HCT116 (cell line): ENCODE measurements at regions not wholly inside any gene's neighbourhood (a gene's known extent, or its start where the extent isn't known, plus 50 kb on each side); places are given as distances from the start of the nearest gene placed in this dataset.
A peak's percentile ranks its signal among the peaks of the same experiment; 100 is the strongest.

Source experiments
- ATAC-seq: fragments of 200-7000 bp; cut with Tn5 transposase; 2 replicates; pipeline ENCODE4 v1.9.1; 2020; ENCODE audit warnings: mild to moderate bottlenecking, moderate library complexity
- BruUV-seq: library from RNA; stranded (reverse); fragments of 400-500 nt; replicated peaks from 2 replicates; lab custom pipeline; 2021; lab: Mats Ljungman, UMichigan
- CTCF ChIA-PET: fragments of 300-600 bp; sonication (Branson Sonifier 250); formaldehyde crosslinking; loops from one replicate; lab custom pipeline; 2021; ENCODE audit warnings: antibody characterized with exemption; lab: Charles Lee
- POLR2A ChIA-PET: fragments of 300-600, 350-600 bp; sonication (Branson Sonifier 250); formaldehyde crosslinking; loops from one replicate; lab custom pipeline; 2021; ENCODE audit warnings: antibody characterized with exemption; lab: Charles Lee
- RAD21 ChIA-PET, 2 experiments: fragments of 300-600 bp; sonication (Branson Sonifier 250); formaldehyde crosslinking; loops; one replicate each; lab custom pipeline; 2023; ENCODE audit warnings: low total read pairs in 2 of 2; ENCODE audit not compliant: uncharacterized antibody in 2 of 2, unreplicated experiment in 2 of 2, low non-redundant PET in 1 of 2; lab: Charles Lee
- DNase-seq: peaks from one replicate; pipeline ENCODE4 v3.0.0-alpha.2; 2010; ENCODE audit warnings: low read depth, low spot score
- H2AFZ ChIP-seq: fragments of 200-600 bp; shearing (Covaris generic), sonication (generic); 2 replicates; pipeline ENCODE4 v1.6.1; 2017; ENCODE audit warnings: low read depth, mixed run types, mixed read lengths, antibody characterized with exemption, low read length; ENCODE audit not compliant: poor library complexity, severe bottlenecking
- H3K27ac ChIP-seq: 2 replicates; pipeline ENCODE4 v1.5.1; 2012; ENCODE audit warnings: low read depth, low read length
- H3K27me3 ChIP-seq: fragments of 200-600 bp; sonication (generic); 2 replicates; pipeline ENCODE4 v1.6.1; 2016; ENCODE audit warnings: mixed run types, low read length, mixed read lengths; ENCODE audit not compliant: insufficient read depth
- H3K36me3 ChIP-seq, 2 experiments: fragments of 200-500 bp in 1 of 2; fragments of 200-600 bp in 1 of 2; sonication (Bioruptor generic) in 1 of 2; sonication (generic) in 1 of 2; 2 replicates each; pipeline versions ENCODE4 v1.5.1 to v1.6.1; 2014 to 2016; ENCODE audit warnings: low read length in 2 of 2, inconsistent platforms in 1 of 2, mixed read lengths in 1 of 2, mixed run types in 1 of 2; ENCODE audit not compliant: insufficient read depth in 2 of 2, control insufficient read depth in 1 of 2
- H3K4me1 ChIP-seq, 2 experiments: fragments of 200-600 bp in 1 of 2; sonication (generic) in 1 of 2; 2 replicates each; pipeline versions ENCODE4 v1.5.1 to v1.6.1; 2012 to 2017; ENCODE audit warnings: low read length in 2 of 2, inconsistent platforms in 1 of 2, mild to moderate bottlenecking in 1 of 2, mixed read lengths in 1 of 2, mixed run types in 1 of 2, moderate library complexity in 1 of 2; ENCODE audit not compliant: insufficient read depth in 2 of 2, control insufficient read depth in 1 of 2
- H3K4me2 ChIP-seq: fragments of 200-600 bp; sonication (generic); 2 replicates; pipeline ENCODE4 v1.6.1; 2017; ENCODE audit warnings: mixed run types, low read length, mixed read lengths
- H3K4me3 ChIP-seq, 2 experiments: fragments of 200-600 bp in 1 of 2; sonication (generic) in 1 of 2; replicated peaks in 1 of 2; 2 replicates each; pipeline ENCODE4 v1.5.1; 2011 to 2016; ENCODE audit warnings: low read length in 2 of 2, control low read depth in 1 of 2, low read depth in 1 of 2, mild to moderate bottlenecking in 1 of 2, mixed read lengths in 1 of 2, mixed run types in 1 of 2
- H3K79me2 ChIP-seq: fragments of 200-600 bp; sonication (generic); 2 replicates; pipeline ENCODE4 v1.6.1; 2017; ENCODE audit warnings: mild to moderate bottlenecking, mixed run types, low read length, moderate library complexity, mixed read lengths; ENCODE audit not compliant: insufficient read depth
- H3K9ac ChIP-seq: fragments of 200-600 bp; sonication (generic); 2 replicates; pipeline ENCODE4 v1.6.1; 2016; ENCODE audit warnings: low read length, mixed read lengths
- H3K9me2 ChIP-seq: fragments of 200-600 bp; sonication (generic), shearing (Covaris generic); 2 replicates; pipeline ENCODE4 v1.6.1; 2017; ENCODE audit warnings: mixed run types, mild to moderate bottlenecking, moderate library complexity; ENCODE audit not compliant: insufficient read depth
- H3K9me3 ChIP-seq, 2 experiments: fragments of 200-500 bp in 1 of 2; fragments of 200-600 bp in 1 of 2; sonication (Bioruptor generic) in 1 of 2; sonication (generic) in 1 of 2; 2 replicates each; pipeline ENCODE4 v1.6.1; 2014 to 2017; ENCODE audit warnings: low read length in 2 of 2, mixed read lengths in 2 of 2, inconsistent platforms in 1 of 2, low read depth in 1 of 2, mild to moderate bottlenecking in 1 of 2, mixed run types in 1 of 2, moderate library complexity in 1 of 2; ENCODE audit not compliant: control insufficient read depth in 1 of 2, insufficient read depth in 1 of 2
- H4K20me1 ChIP-seq: fragments of 200-600 bp; sonication (generic), shearing (Covaris generic); 2 replicates; pipeline ENCODE4 v1.6.1; 2017; ENCODE audit warnings: mixed run types, mild to moderate bottlenecking, moderate library complexity; ENCODE audit not compliant: insufficient read depth
- ATF3 ChIP-seq: IDR thresholded peaks from 2 replicates; pipeline ENCODE4 v1.6.1; 2012
- CBX3 ChIP-seq: IDR thresholded peaks from 2 replicates; pipeline ENCODE4 v1.6.1; 2012; ENCODE audit warnings: low read depth
- CEBPB ChIP-seq: IDR thresholded peaks from 2 replicates; pipeline ENCODE4 v1.6.1; 2012; ENCODE audit warnings: low read depth
- EGR1 ChIP-seq: IDR thresholded peaks from 2 replicates; pipeline ENCODE4 v1.6.1; 2012; ENCODE audit warnings: low read depth
- ELF1 ChIP-seq: IDR thresholded peaks from 2 replicates; pipeline ENCODE4 v1.6.1; 2012; ENCODE audit warnings: low read depth, borderline replicate concordance
- FOSL1 ChIP-seq: IDR thresholded peaks from 2 replicates; pipeline ENCODE4 v1.6.1; 2012; ENCODE audit warnings: low read depth
- JUND ChIP-seq: IDR thresholded peaks from 2 replicates; pipeline ENCODE4 v1.6.1; 2012
- MAX ChIP-seq: IDR thresholded peaks from 2 replicates; pipeline ENCODE4 v1.6.1; 2012
- POLR2A ChIP-seq: IDR thresholded peaks from 2 replicates; pipeline ENCODE4 v1.7.0; 2011; ENCODE audit warnings: borderline replicate concordance; ENCODE audit not compliant: insufficient read depth, insufficient read length; ENCODE audit errors: extremely low read depth
- POLR2AphosphoS5 ChIP-seq: IDR thresholded peaks from 2 replicates; pipeline ENCODE4 v1.6.1; 2011; ENCODE audit warnings: mild to moderate bottlenecking, low read depth, low read length, moderate library complexity
- RAD21 ChIP-seq: IDR thresholded peaks from 2 replicates; pipeline ENCODE4 v1.6.1; 2012; ENCODE audit warnings: low read depth, mild to moderate bottlenecking
- REST ChIP-seq: IDR thresholded peaks from 2 replicates; pipeline ENCODE4 v1.6.1; 2012; ENCODE audit warnings: low read depth
- TCF7L2 ChIP-seq: IDR thresholded peaks from 2 replicates; pipeline ENCODE4 v1.7.0; 2011; ENCODE audit warnings: borderline replicate concordance, inconsistent platforms; ENCODE audit not compliant: insufficient read depth, insufficient read length; ENCODE audit errors: extremely low read depth
- ZBTB33 ChIP-seq: IDR thresholded peaks from 2 replicates; pipeline ENCODE4 v1.6.1; 2011; ENCODE audit warnings: mild to moderate bottlenecking, low read length, moderate library complexity; ENCODE audit not compliant: insufficient replicate concordance; ENCODE audit errors: extremely low read depth
- ZFX ChIP-seq: fragments of 450-650 bp; IDR thresholded peaks from 2 replicates; pipeline ENCODE4 v1.6.1; 2017
- intact Hi-C: fragments of 100-400 bp; cut with micrococcal nuclease; formaldehyde crosslinking; loops from 2 replicates; pipeline ENCODE4 v1.10.0; 2022

- RAD21 ChIA-PET = no interaction called here
- no peaks in the 10 kb centered on the region for H3K36me3 ChIP-seq
- ATAC-seq = no peak
- H3K9ac ChIP-seq = no peak overlapping the region
- no peak for TF ChIP-seq CEBPB
- TF ChIP-seq FOSL1 = no peak
- no peak for TF ChIP-seq CBX3
- TF ChIP-seq, all 23 proteins: peak for 0
- no peak overlapping the region for H3K4me3 ChIP-seq
- intact Hi-C loops = no loop called here
- no peaks in the 10 kb centered on the region for H3K9me2 ChIP-seq
- DNase-seq = no peak
- H3K79me2 ChIP-seq = no peaks in the 10 kb centered on the region
- POLR2A ChIA-PET = interaction anchor here (1.1 kb wide), 1 partner anchor 9 kb away, joined by 4 read pairs; no protein-coding TSS in a partner anchor
- peaks cover 0 to 18% of the 10 kb centered on the region in 2 experiments; a peak in 2 of 4 replicates for H3K4me1 ChIP-seq
- BruUV-seq = no TSS peak
- H3K27ac ChIP-seq = no peak overlapping the region
- H3K9me3 ChIP-seq = no peaks in the 10 kb centered on the region
- CTCF ChIA-PET = no interaction called here
- H4K20me1 ChIP-seq = no peaks in the 10 kb centered on the region
- no peak overlapping the region for H2AFZ ChIP-seq
- H3K4me2 ChIP-seq = peak overlapping the region; percentile 47; the same call in 1 of the 2 replicates
- H3K27me3 ChIP-seq = no peaks in the 10 kb centered on the region
Measured at GRCh38 chr21:41641510-41641815, 125.4 kb downstream of the RIPK4 start.

GRCh38 chr21:41640748-41641509, 125.9 kb downstream of the RIPK4 start:
- Histone ChIP-seq H3K9me2 (no peaks in the 10 kb centered on the region), H3K79me2 (no peaks in the 10 kb centered on the region), H3K9me3 (no peaks in the 10 kb centered on the region), H3K4me3 (no peak overlapping the region), H3K9ac (no peak overlapping the region), H3K27me3 (no peaks in the 10 kb centered on the region), H3K4me2 (no peak overlapping the region), H3K4me1 (peaks cover 0 to 18% of the 10 kb centered on the region in 2 experiments; a peak in 2 of 4 replicates), H3K27ac (no peak overlapping the region), H4K20me1 (no peaks in the 10 kb centered on the region), H2AFZ (no peak overlapping the region), H3K36me3 (no peaks in the 10 kb centered on the region)
- ChIA-PET RAD21 (no interaction called here), POLR2A (interaction anchor here (1.1 kb wide), 1 partner anchor 8 kb away, joined by 4 read pairs; no protein-coding TSS in a partner anchor), CTCF (no interaction called here)
- no TSS peak for BruUV-seq
- intact Hi-C loops = no loop called here
- ATAC-seq = no peak
- DNase-seq = no peak
- no peak for TF ChIP-seq TCF7L2
- TF ChIP-seq ZBTB33 = no peak
- TF ChIP-seq POLR2AphosphoS5 = no peak
- no peak for TF ChIP-seq REST
- no peak for TF ChIP-seq ELF1
- TF ChIP-seq EGR1 = no peak
- TF ChIP-seq POLR2A = no peak
- TF ChIP-seq RAD21 = no peak
- TF ChIP-seq JUND = no peak
- TF ChIP-seq FOSL1 = no peak
- no peak for TF ChIP-seq MAX
- no peak for TF ChIP-seq ZFX
- TF ChIP-seq ATF3 = no peak
